Thoracic aorta (tissue), 2 donors: ENCODE measurements at regions not wholly inside any gene's neighbourhood (a gene's known extent, or its start where the extent isn't known, plus 50 kb on each side); places are given as distances from the start of the nearest gene placed in this dataset.

Experiments used
- ATAC-seq: fragments of 150-250 bp; one replicate; pipeline ENCODE4 v1.8.0; 2017; ENCODE audit warnings: low read depth; ENCODE audit not compliant: insufficient number of reproducible peaks, low FRiP score
- DNase-seq: peaks from one replicate; pipeline ENCODE4 v3.0.0-alpha.2; 2020; ENCODE audit warnings: low spot score
- H3K27ac ChIP-seq, 2 donors: fragments of 200-600 bp; sonication (generic); 1 replicate in 1 of 2; 2 replicates in 1 of 2; pipeline ENCODE4 v1.5.1; 2016; ENCODE audit warnings: mild to moderate bottlenecking in 2 of 2, moderate library complexity in 2 of 2
- H3K27me3 ChIP-seq: fragments of 200-600 bp; sonication (generic); replicated peaks from 2 replicates; pipeline ENCODE4 v1.6.0; 2016; ENCODE audit warnings: mild to moderate bottlenecking; ENCODE audit not compliant: insufficient read depth
- H3K36me3 ChIP-seq: fragments of 200-600 bp; sonication (generic); one replicate; pipeline ENCODE4 v1.5.1; 2016
- H3K4me1 ChIP-seq, 2 donors: fragments of 200-600 bp; sonication (generic); 1 replicate in 1 of 2; 2 replicates in 1 of 2; pipeline versions ENCODE4 v1.5.1 to v1.6.0; 2016; ENCODE audit warnings: low read depth in 2 of 2, mild to moderate bottlenecking in 1 of 2; ENCODE audit not compliant: control insufficient read depth in 1 of 2
- H3K4me3 ChIP-seq: fragments of 200-600 bp; sonication (generic); 2 replicates; pipeline ENCODE4 v1.5.1; 2016; ENCODE audit warnings: mild to moderate bottlenecking
- H3K9me3 ChIP-seq: fragments of 200-600 bp; sonication (generic); 2 replicates; pipeline ENCODE4 v1.5.1; 2016
- TF ChIP-seq, protein P1 (sequence below): fragments of 200-600 bp; sonication (generic); IDR thresholded peaks from one replicate; pipeline ENCODE4 v1.5.1; 2019; ENCODE audit warnings: antibody characterized with exemption

- Histone ChIP-seq H3K27ac (no peak overlapping the region), H3K36me3 (no peaks in the 10 kb centered on the region), H3K4me3 (no peak overlapping the region), H3K4me1 (no peaks in the 10 kb centered on the region), H3K27me3 (no peaks in the 10 kb centered on the region), H3K9me3 (no peaks in the 10 kb centered on the region)
- DNase-seq (no peak), ATAC-seq (no peak)
- TF ChIP-seq, protein P1, sequence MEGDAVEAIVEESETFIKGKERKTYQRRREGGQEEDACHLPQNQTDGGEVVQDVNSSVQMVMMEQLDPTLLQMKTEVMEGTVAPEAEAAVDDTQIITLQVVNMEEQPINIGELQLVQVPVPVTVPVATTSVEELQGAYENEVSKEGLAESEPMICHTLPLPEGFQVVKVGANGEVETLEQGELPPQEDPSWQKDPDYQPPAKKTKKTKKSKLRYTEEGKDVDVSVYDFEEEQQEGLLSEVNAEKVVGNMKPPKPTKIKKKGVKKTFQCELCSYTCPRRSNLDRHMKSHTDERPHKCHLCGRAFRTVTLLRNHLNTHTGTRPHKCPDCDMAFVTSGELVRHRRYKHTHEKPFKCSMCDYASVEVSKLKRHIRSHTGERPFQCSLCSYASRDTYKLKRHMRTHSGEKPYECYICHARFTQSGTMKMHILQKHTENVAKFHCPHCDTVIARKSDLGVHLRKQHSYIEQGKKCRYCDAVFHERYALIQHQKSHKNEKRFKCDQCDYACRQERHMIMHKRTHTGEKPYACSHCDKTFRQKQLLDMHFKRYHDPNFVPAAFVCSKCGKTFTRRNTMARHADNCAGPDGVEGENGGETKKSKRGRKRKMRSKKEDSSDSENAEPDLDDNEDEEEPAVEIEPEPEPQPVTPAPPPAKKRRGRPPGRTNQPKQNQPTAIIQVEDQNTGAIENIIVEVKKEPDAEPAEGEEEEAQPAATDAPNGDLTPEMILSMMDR = no peak
Observed at GRCh38 chr6:40160826-40161225, 226.6 kb upstream of the MOCS1 start.

DNA sequence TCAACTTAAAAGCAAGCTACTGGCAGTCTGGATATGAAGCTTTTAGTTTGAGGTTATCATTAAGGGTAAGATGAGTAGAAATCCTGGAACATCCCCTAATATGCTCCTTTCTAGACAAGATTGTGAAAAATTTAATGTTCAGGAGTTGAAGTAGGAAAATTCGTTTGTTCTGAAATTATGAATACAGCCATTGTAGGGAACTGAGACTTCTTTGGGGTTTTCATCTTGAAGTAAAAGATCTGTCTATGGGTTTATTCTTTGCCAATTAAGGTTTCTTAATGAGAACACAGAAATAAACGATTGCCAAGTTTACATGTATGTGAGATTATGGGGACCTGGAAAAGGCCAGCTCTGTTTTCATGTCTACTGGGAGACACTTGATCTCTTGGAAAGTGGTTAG is 225.6 kb upstream of the MOCS1 start:
- H3K4me1 ChIP-seq = no peaks in the 10 kb centered on the region
- H3K9me3 ChIP-seq = no peaks in the 10 kb centered on the region
- ATAC-seq (no peak), DNase-seq (no peak)
- H3K27me3 ChIP-seq = no peaks in the 10 kb centered on the region
- no peaks in the 10 kb centered on the region for H3K36me3 ChIP-seq
- TF ChIP-seq, protein P1 = no peak
- H3K4me3 ChIP-seq = no peak overlapping the region
- H3K27ac ChIP-seq = no peak overlapping the region

- Histone ChIP-seq H3K4me1 (no peaks in the 10 kb centered on the region), H3K4me3 (no peak overlapping the region), H3K27me3 (no peaks in the 10 kb centered on the region), H3K27ac (no peak overlapping the region), H3K36me3 (no peaks in the 10 kb centered on the region), H3K9me3 (no peaks in the 10 kb centered on the region)
- DNase-seq (no peak), ATAC-seq (no peak)
- TF ChIP-seq, protein P1 = no peak
Observed at GRCh38 chr6:40152701-40153436, 218.6 kb upstream of the MOCS1 start.

DNA sequence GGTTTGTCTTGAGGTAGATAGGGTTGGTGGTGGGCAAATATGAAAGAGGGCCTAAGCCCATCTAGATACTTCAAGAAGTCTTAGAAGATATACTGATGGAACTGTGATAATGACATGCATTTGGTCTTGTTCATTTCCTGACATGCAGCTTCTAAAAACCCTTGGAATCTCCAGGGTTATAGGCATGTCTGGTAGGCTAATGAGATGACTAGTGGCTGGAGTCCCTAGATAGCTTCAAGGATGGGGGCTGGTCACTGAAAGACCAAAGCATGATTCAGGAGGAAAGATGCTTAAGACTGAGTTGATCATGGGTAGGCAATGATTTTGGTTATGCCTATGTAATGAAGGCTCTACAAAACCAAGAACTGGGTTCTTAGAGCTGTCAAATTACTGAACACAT is 217.9 kb upstream of the MOCS1 start:
- TF ChIP-seq, protein P1 = no peak
- H3K27me3 ChIP-seq = no peaks in the 10 kb centered on the region
- no peaks in the 10 kb centered on the region for H3K36me3 ChIP-seq
- H3K27ac ChIP-seq = no peak overlapping the region
- no peak overlapping the region for H3K4me3 ChIP-seq
- H3K9me3 ChIP-seq = no peaks in the 10 kb centered on the region
- DNase-seq (no peak), ATAC-seq (no peak)
- H3K4me1 ChIP-seq = no peaks in the 10 kb centered on the region

- H3K36me3 ChIP-seq = no peaks in the 10 kb centered on the region
- ATAC-seq (no peak), DNase-seq (no peak)
- H3K27ac ChIP-seq = no peak overlapping the region
- H3K9me3 ChIP-seq = no peaks in the 10 kb centered on the region
- no peaks in the 10 kb centered on the region for H3K27me3 ChIP-seq
- TF ChIP-seq, protein P1 = no peak
- H3K4me1 ChIP-seq = no peaks in the 10 kb centered on the region
- no peak overlapping the region for H3K4me3 ChIP-seq
Observed at GRCh38 chr6:40148882-40149573, 214.8 kb upstream of the MOCS1 start.
